ENCODE measurements at regions not wholly inside any gene's neighbourhood (a gene's known extent, or its start where the extent isn't known, plus 50 kb on each side); places are given as distances from the start of the nearest gene placed in this dataset.

DNA sequence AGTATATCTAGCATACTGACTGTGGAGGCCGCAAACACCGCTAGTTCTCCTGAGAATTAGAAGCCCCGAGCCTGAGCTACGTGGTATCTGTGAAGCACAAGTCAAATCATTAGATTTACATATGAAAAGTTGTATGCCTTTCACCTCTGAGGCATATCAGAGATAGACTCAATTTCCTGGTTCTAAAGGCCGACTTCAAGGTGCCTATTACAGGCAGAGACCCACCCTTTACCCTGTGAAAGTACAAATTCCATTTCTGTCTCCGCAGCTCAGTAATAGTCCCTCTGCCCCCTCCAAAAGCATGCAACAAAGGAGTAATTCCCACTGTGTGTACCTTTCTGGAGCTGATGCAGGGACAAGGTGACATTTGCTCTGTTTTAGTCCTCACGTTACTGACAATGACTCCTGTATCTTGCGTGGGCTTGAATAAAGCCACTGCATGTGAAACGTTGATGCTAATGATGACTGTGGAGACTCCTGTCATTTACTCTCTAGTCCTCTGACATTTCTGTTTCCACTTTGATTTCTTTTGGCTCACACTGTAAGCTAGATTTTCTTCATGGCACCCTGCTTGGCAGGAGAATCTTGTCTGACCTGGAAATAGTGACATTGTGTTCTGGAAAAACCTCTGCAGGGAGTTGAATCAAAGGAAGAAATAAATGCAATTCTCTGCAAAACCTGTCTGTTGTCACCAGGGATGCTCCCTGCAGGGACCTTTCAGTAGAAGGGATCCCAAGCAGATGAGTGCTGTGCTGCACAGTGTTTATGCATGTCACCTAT, 273.2 kb upstream of the EMCN start:
- no peak for TF ChIP-seq RAD21 (IDR thresholded peaks at IDR 0.05; ENCODE audit: low read length)
- TF ChIP-seq, protein P1, sequence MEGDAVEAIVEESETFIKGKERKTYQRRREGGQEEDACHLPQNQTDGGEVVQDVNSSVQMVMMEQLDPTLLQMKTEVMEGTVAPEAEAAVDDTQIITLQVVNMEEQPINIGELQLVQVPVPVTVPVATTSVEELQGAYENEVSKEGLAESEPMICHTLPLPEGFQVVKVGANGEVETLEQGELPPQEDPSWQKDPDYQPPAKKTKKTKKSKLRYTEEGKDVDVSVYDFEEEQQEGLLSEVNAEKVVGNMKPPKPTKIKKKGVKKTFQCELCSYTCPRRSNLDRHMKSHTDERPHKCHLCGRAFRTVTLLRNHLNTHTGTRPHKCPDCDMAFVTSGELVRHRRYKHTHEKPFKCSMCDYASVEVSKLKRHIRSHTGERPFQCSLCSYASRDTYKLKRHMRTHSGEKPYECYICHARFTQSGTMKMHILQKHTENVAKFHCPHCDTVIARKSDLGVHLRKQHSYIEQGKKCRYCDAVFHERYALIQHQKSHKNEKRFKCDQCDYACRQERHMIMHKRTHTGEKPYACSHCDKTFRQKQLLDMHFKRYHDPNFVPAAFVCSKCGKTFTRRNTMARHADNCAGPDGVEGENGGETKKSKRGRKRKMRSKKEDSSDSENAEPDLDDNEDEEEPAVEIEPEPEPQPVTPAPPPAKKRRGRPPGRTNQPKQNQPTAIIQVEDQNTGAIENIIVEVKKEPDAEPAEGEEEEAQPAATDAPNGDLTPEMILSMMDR (conservative IDR thresholded peaks at IDR 0.05; ENCODE audit: low read depth, low read length): no peak
- TF ChIP-seq, protein P2, sequence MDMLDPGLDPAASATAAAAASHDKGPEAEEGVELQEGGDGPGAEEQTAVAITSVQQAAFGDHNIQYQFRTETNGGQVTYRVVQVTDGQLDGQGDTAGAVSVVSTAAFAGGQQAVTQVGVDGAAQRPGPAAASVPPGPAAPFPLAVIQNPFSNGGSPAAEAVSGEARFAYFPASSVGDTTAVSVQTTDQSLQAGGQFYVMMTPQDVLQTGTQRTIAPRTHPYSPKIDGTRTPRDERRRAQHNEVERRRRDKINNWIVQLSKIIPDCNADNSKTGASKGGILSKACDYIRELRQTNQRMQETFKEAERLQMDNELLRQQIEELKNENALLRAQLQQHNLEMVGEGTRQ (IDR thresholded peaks at IDR 0.05; ENCODE audit: low read depth, low read length): no peak
- no peak for TF ChIP-seq POLR2A (IDR thresholded peaks at IDR 0.05; ENCODE audit: low read depth, low read length)
- TF ChIP-seq MAZ (IDR thresholded peaks at IDR 0.05; ENCODE audit: borderline replicate concordance, low read depth, low read length): no peak
- no peak for TF ChIP-seq MXI1 (IDR thresholded peaks at IDR 0.05; ENCODE audit: borderline replicate concordance, low read depth, low read length)
- TF ChIP-seq CEBPB (IDR thresholded peaks at IDR 0.05; ENCODE audit: low read depth, low read length): no peak

Data from IMR-90 (cell line).